GM18868 (cell line): ENCODE measurements at regions not wholly inside any gene's neighbourhood (a gene's known extent, or its start where the extent isn't known, plus 50 kb on each side); places are given as distances from the start of the nearest gene placed in this dataset.
"Not testable (repeated sequence)": the region's sequence is repeated elsewhere in the genome, so short reads cannot be mapped to it uniquely, and the experiment has no call there.

Experiments used
- ATAC-seq: cut with Tn5 transposase; IDR thresholded peaks from one replicate; pipeline ENCODE4 v1.9.1; 2021; ENCODE audit warnings: mild to moderate bottlenecking, moderate library complexity; ENCODE audit not compliant: unreplicated experiment

DNA sequence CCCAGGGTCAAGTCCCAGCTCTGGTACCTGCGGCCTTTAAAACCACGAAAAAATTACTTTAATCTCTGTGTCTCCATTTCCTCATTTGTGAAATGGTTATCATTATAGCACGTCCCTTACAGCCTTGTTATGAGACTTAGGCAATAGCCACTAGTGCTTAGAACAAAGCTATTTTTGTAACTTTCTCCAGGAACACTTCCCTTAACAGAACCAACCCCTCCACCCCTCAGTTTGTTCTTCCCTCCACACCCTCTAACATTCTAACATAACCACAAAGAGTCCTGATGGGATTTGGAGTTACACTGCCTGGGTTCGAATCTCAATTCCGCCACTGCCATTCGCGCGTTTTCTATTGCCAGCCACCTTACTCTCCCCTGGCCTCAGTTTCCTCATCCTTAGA is 2777.4 kb upstream of the TPTE start:
- ATAC-seq = not testable (repeated sequence)

DNA sequence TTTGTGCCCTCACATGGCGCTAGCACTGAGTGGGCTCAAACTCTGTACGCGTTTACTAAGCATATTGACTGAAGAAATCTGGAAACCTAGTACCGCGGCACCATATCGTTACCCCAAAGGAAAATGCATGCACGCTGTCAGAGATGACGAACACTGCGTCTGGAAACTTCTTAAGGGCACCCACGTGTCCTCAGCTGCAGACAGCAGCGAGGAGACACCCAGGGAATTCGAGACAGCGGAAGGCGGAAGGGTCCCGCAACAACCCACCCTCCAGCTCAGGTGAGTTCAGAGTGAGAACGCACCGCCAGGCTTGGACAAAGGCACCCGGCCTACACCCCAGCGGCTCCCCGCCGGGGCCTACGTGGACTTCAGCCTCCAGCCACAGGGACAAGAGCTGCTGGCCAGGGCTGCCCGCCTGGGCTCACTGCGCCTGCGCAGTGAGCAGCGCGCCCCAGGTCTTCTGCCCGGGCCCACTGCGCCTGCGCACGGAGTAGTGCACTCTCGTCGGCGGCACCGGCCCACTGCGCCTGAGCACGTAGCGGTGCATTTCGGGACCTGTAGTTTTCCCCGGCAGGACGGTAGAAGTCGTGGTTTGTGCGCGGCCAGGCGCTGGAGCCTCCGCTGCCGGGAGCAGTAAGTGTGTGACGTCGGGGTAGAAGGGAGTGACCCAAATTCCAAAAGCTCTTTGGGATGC is 2776.8 kb upstream of the TPTE start:
- ATAC-seq = peak; percentile 99

DNA sequence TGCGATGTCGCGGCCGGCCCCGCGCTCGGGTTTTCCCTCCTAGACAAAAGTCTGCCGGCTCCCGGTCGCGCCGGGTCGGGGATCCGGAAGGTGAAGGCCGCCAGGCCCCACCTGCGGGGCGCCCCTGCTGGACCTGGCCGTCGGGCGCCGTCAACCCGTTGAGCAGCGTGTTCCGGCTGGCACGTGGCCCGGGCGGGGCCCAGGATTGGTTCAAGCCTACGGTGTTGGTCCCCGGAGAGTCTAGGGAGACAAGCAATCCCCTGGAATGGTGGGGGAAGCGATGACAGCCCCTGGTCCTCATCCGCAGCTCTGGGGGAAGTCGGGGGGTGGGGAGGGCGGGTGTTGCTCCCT is 2776.3 kb upstream of the TPTE start:
- peak; percentile 70 for ATAC-seq

DNA sequence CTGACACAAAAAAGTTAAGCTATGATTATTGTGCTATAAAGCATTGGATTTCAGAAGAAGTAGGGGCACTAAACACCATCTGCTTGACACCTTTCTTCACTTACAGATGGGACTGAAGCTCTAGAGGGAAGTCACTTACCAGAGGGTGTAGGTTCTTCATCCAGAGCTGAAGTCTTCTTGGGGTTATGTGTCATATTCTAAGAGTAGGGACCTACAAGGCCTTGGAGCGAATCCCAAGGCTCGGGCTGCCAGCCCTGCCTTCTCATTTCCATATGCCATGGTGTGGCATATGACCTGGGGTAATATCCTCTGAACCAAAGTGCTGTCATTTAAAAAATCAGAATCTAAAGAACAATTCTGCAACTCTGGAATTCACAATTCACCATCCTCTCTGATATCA is 2773.4 kb upstream of the TPTE start:
- not testable (repeated sequence) for ATAC-seq

DNA sequence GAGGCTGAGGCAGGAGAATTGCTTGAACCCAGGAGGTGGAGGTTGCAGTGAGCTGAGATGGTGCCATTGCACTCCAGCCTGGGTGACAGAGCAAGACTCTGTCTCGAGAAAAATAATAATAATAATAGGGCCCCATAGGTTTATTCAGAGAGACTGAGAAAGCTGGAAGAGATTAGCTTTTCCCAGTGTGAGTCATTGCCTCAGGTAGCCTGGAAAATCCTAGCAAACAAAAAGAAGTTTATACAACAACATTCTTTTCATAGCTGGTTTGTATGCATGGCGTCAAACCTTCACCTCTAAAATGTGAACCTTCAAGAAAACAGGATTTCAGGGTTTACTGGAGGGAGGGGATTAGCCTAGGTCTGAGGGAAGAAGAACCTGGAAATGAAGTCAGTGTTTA is 2768.8 kb upstream of the TPTE start:
- not testable (repeated sequence) for ATAC-seq

DNA sequence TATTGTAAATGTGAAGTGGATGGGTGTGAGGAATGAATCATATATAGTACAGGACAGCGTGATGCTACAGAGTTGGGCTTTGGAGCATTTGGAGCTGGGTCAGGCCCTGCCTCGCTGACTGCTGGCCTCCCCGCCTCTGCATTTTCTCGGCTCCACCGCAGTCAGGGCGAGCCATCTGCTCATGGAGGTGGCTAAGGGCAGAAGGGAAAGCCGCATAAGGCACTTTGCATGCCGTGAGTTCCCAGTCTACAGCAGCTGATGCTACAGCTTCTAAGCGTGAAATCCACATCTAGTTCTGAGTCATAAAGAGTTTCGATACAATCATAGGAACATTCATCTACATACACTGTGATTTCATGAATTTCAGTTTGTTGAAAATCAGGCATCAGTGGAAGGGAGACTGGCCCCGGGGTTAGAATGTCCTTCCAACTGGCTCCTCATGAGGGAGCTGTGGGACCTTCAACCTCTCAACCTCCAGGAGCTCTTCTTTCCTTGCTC is 2768.0 kb upstream of the TPTE start:
- ATAC-seq = peak; percentile 97

DNA sequence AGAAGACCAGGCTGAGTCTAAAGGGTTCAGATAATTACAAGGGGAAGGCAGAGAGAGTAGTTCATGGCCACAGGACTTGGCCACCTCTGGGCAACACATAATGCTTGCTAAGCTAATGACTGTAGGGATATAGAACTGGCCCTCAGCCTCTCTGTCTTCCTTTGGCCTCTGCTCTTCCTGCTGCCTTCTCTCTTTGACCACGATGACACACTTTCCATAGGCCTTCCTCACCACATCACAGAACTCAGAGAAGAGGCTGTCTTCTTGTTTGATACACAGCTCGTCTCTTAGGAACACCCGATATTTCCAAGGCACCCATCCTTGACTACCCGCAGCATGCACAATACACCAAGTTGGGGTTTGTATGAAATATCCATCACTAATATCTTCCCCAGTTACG is 2751.4 kb upstream of the TPTE start:
- ATAC-seq = not testable (repeated sequence)

DNA sequence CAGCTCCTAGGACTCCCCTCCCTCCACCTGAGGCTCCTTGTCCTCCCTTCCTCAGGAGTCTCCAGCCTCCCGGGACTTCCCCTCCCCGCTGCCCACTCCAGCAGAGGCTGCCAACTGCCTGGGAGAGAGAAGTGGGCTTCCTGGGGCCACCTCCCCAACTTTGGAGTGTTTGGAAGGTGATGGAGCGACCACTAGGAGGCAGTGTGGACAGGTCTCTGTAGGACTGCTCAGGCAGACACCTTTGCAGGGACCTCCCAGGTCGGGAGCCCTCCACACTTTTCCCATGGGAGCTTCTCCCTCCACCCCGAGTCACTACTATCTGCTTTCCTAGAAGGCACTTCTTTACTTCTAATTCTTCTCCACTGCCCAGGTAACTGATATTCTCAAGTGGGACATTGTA is 2747.2 kb upstream of the TPTE start:
- ATAC-seq = not testable (repeated sequence)

DNA sequence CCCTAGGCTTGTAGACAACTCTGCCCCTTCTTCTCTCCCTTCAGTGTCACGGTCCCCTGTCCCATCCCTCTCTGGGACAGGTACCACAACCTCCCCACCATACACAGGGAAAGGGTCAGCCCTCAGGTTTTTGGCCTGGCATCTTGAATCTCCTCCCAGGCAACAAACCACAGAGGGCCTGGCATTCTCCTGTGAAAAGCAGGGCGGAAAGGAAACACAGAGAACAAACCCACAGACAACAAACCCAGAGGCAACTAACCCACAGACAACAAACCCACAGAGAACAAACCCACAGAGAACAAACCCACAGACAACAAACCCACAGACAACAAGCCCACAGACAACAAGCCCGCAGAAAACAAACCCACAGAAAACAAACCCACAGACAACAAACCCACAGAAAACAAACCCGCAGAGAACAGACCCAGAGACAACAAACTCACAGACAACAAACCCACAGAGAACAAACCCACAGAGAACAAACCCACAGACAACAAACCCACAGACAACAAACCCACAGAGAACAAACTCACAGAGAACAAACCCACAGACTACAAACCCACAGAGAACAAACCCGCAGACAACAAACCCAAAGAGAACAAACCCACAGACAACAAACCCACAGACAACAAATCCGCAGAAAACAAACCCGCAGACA is 2745.9 kb upstream of the TPTE start:
- not testable (repeated sequence) for ATAC-seq

DNA sequence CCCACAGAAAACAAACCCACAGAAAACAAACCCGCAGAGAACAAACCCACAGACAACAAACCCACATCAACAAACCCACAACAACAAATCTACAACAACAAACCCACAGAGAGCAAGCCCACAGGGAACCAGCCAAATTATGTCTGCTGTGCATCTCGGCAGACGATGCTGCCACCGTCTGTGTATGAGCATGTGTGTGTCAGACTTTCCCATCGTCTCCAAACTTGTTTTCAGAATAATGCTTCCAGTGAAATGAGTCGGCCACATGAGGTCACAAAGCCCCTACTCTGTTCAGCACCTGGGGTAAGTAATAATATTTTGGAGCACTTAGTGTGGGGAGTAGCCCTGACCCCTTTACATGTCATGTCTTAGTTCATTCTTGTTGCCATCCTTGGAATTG is 2745.3 kb upstream of the TPTE start:
- ATAC-seq = not testable (repeated sequence)

DNA sequence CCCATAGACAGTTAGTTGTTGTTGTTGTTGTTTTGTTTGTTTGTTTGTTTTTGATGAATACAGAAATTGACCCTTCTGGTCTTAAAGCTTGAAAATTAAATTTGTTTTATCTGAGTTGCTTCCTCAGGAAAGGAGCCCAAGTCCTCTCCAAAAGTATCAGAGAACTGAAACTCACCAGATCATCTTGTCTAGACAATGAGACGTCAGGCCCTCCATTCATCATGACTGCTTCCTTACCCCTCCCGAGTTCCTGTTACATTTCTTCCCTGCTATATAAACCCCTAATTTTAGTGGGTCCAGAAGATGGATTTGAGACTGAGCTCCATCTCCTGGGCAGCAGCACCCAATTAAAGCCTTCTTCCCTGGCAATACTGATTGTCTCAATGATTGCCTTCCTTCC is 2744.8 kb upstream of the TPTE start:
- ATAC-seq = not testable (repeated sequence)

DNA sequence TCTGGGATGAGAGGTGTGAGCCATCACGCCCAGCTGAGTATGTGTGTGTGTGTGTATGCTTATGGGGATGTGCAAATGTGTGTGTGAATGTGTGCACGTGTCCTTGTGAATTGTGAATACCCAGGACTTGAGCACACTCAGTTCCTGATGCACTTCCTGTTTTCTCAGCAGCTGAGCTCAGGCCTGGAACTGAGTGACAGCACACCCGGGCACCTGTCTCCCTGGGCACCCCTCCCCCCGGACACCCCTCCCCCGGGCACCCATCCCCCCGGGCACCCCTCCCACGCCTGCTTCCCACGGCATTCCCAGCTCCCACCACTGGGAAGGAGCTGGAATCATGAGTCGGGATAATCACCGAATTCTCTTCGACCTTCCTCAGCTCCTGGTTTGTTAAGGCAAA is 2744.1 kb upstream of the TPTE start:
- not testable (repeated sequence) for ATAC-seq

DNA sequence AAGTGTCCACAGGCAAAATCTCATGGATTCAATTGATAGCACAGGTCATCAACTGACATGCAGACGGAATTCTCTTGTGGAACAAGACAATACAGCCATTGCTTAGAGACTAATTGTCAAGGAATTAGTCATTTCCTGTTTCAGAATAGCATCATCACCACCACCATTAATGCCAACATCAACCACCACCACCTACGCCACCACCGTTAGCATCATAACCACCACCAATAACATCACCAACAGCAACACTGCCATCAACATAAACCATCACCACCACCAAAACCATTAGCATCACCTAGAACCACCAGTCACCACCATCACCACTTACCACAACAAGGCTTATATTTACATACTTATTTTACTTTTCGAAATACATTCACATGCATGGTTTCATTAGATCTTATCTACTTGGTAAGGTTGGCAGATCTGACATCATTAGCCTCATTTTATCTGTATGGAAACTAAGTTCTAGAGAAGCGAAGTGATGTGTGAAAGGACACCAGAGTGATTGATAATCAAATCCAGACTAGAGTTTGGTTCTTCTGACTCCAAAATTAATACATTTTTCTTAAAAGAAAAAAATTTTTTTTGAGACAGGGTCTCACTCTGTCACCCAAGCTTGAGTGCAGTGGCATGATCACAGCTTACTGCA is 2733.8 kb upstream of the TPTE start:
- not testable (repeated sequence) for ATAC-seq

DNA sequence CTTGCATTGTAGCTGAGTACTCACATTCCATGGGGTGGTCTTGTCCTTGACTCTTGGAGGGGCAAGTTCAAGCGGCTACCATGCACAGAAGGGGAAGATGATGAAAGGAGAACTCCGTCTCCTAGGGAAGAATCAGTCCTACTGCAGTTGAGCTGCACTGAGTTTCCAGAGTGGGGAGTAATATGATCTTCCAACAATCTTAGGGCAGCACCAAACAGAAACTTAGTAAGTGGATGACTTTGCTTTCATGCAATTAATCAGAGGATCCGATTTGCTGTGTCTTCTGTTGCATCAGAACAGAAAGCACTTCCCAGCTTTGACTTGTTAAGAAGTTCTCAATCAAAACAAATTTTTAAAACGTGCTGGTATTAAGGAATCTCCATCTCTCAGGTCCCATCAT is 2727.6 kb upstream of the TPTE start:
- ATAC-seq = not testable (repeated sequence)

DNA sequence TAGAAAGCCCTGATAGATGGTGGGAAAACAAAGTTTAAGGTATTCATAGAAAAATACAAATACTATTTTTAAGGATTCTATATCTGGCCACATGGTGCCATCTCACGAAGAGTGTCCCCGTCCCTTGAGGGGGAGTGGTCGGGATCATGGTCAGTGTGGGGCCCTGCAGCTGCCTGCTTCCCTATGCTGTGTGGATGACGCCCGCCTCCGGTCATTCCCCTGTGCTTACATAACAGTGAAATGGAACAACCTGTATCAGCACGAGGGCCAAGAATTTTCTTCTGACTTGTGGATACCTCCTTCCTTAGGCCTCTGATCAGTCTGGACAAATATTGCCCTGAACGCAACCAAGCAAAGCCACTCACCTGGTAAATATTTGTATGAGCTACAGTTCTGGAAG is 2724.1 kb upstream of the TPTE start:
- not testable (repeated sequence) for ATAC-seq

DNA sequence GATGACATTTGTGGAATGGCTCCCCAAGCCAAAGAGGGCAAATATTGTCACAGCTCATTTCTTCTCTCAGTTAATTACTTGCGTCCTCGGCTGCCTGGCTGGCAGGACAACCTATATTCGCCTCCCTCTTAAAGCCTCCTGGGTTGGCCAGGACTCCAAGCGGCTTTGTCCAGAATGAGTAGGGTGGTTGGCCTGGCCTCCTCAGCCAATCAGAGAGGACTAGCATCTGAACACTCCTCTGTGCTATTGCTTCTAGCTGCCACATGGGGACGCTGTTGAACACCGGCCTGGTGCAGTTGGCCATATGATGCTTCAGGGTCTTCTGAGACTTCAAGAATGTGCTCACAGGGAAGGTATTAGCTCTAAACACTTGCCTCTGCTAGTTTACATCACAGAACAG is 2722.9 kb upstream of the TPTE start:
- ATAC-seq = not testable (repeated sequence)

DNA sequence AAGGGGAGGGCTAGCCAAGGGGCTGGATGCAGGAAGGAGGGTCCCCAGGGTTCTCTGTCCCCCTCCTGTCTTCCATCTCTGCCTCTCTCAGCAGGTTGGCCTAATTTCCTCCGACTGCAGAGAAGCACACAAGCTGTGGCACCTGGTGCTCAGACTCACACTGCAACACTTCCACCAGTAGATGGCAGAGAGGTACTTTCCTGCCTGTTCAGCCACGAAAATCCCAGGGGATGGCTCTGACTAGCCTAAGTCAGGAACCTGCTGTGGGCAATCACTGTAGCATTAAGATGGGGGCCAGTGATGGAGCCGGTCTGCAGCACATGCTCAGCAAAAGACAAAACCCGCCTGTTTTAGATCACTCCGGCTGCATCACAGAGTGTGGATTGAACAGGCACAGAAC is 2721.7 kb upstream of the TPTE start:
- ATAC-seq = not testable (repeated sequence)

DNA sequence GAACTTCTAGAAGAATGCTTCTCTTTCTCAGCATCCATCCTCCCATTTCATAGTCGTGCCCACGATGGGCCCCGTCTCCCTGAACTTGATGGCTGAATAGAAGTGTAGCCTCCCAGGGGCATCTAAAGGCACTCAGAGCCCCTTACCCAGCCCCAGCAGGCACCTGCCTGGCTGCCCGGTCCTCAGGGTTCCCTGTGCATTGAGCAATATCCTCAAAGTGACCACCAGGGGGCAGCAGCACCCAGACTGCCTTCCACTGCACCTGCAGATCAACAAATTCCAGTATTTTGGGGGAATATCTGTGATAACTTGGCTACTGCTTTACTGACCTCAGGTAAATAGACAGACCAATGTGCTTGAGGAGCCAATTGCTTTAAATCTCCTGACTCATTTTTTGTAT is 2707.9 kb upstream of the TPTE start:
- not testable (repeated sequence) for ATAC-seq

DNA sequence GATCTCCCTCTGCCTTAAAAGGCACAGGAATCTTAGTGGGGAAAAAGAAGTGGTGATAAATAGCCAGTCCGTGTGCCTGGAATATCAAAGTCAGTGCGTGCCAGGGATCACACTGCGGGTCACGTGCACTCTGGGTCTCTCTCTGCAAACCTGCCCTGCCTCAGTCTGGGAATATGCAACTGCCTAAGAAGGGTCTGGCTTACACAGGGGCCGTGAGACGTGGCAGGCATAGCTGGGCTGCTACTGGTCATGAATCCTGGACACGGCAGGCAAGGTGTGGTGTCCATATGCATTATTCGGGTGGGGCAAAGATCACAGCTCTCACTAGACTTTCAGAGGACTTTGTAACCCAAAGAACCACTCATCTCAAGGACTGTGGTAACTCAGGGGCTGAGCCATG is 2704.4 kb upstream of the TPTE start:
- ATAC-seq = not testable (repeated sequence)

DNA sequence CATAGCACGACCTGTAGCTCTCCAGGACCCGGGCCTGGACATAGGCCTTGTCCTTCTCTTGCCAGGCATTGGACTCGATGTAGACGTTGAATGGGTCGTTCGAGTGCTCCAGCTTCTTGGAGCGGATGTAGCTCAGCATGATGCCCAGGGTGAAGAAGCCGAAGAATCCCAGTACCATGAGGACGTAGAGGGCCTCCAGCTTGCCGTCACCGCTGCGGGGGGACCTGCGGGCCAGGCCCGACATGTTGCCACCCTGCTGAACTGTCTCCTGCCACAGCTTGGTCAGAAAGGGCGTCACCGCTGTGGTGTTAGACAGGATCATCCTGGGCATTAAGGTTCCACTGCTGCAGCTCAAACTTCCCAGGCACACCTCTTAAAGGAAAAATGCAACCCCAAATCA is 2702.1 kb upstream of the TPTE start:
- ATAC-seq = not testable (repeated sequence)

DNA sequence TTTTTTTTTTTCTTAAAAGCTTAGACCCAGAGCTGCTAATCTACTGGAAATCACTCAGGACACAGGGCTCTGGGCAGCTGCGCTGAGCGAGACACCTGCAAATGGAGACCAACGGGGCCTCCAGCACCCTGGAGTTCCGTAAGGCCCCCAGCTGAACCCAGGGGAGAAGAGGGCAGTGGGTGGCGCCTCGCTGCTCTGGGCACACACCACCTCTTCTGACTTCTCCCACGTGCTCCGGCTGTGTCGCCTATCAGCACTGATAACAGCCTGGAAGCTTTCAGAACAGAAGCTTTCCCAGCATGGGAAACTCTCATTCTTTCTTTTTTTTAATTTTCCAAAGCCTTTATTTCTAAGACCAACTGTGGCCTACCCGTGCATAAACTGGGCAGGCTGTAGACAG is 2695.8 kb upstream of the TPTE start:
- not testable (repeated sequence) for ATAC-seq

DNA sequence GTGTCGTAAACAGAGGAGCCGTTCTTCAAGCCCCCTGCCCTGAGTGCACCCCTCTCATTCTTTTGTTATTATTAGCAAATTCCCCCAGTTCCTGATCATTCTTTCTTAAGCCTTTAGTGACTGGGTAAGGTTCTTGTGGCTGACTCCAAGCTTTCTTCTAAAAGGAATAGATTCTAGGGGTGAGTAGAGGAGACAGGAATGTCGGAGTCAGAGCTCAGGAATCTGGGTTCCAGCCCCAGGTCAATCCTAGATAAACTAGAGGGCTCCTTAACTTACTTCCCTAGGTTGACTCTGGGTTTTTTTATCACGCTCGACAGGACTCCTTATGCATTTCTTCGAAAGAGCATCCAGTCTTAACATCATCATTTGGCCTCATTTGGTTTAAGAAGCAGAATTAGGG is 2695.2 kb upstream of the TPTE start:
- not testable (repeated sequence) for ATAC-seq
